ENCODE measurements at regions not wholly inside any gene's neighbourhood (a gene's known extent, or its start where the extent isn't known, plus 50 kb on each side); places are given as distances from the start of the nearest gene placed in this dataset.
"Not testable (repeated sequence)": the region's sequence is repeated elsewhere in the genome, so short reads cannot be mapped to it uniquely, and the experiment has no call there.

GRCh38 chr12:25702553-25702952 is 149.5 kb upstream of the LMNTD1 start:
- BruUV-seq (replicated peaks) = no TSS peak
- no peak overlapping the region for H3K4me3 ChIP-seq (ENCODE audit: low read depth, low read length, poor library complexity, severe bottlenecking)
- TF ChIP-seq CTCF (conservative IDR thresholded peaks at IDR 0.05; ENCODE audit: low read length) (no peak), EZH2phosphoT487 (IDR thresholded peaks at IDR 0.05; ENCODE audit: borderline replicate concordance, low read depth, low read length) (no peak)
- no peaks in the 10 kb centered on the region for H3K79me2 ChIP-seq (ENCODE audit: insufficient read depth, low read depth, low read length)
- no peak overlapping the region for H2AFZ ChIP-seq (ENCODE audit: low read length)
- H3K4me2 ChIP-seq (ENCODE audit: low read length) = no peak overlapping the region
- H3K9me3 ChIP-seq (ENCODE audit: low read length) = no peaks in the 10 kb centered on the region
- ChIA-PET POLR2A (no interaction called here), CTCF (ENCODE audit: unreplicated experiment) (no interaction called here)
- no peaks in the 10 kb centered on the region for H3K9me2 ChIP-seq (ENCODE audit: insufficient read depth, low read length)
- no peaks in the 10 kb centered on the region for H3K36me3 ChIP-seq (ENCODE audit: insufficient read depth, low read length)
- H3K27ac ChIP-seq (ENCODE audit: low read depth, low read length, poor library complexity, severe bottlenecking) = no peak overlapping the region
- no peak for DNase-seq (ENCODE audit: low spot score)
- no peaks in the 10 kb centered on the region for H4K20me1 ChIP-seq (ENCODE audit: insufficient read depth, low read length)
- no peaks in the 10 kb centered on the region for H3K4me1 ChIP-seq (ENCODE audit: insufficient read depth, low read length, poor library complexity, severe bottlenecking)
- intact Hi-C loops (cut with micrococcal nuclease; ENCODE audit: unreplicated experiment) = no loop called here

- TF ChIP-seq EZH2phosphoT487 (IDR thresholded peaks at IDR 0.05; ENCODE audit: borderline replicate concordance, low read depth, low read length) (no peak), CTCF (conservative IDR thresholded peaks at IDR 0.05; ENCODE audit: low read length) (no peak)
- no peaks in the 10 kb centered on the region for H3K9me2 ChIP-seq (ENCODE audit: insufficient read depth, low read length)
- no peak overlapping the region for H2AFZ ChIP-seq (ENCODE audit: low read length)
- H3K36me3 ChIP-seq (ENCODE audit: insufficient read depth, low read length) = no peaks in the 10 kb centered on the region
- no TSS peak for BruUV-seq (replicated peaks)
- H3K4me1 ChIP-seq (ENCODE audit: insufficient read depth, low read length, poor library complexity, severe bottlenecking) = no peaks in the 10 kb centered on the region
- CTCF ChIA-PET (ENCODE audit: unreplicated experiment) = no interaction called here
- H3K27ac ChIP-seq (ENCODE audit: low read depth, low read length, poor library complexity, severe bottlenecking) = no peak overlapping the region
- intact Hi-C loops (cut with micrococcal nuclease; ENCODE audit: unreplicated experiment) = no loop called here
- H4K20me1 ChIP-seq (ENCODE audit: insufficient read depth, low read length) = no peaks in the 10 kb centered on the region
- H3K9me3 ChIP-seq (ENCODE audit: low read length) = no peaks in the 10 kb centered on the region
- H3K79me2 ChIP-seq (ENCODE audit: insufficient read depth, low read depth, low read length) = no peaks in the 10 kb centered on the region
- no peak for DNase-seq (ENCODE audit: low spot score)
- POLR2A ChIA-PET = no interaction called here
- H3K4me3 ChIP-seq (ENCODE audit: low read depth, low read length, poor library complexity, severe bottlenecking) = no peak overlapping the region
- H3K4me2 ChIP-seq (ENCODE audit: low read length) = no peak overlapping the region
Observed at GRCh38 chr12:25705261-25705660, 152.2 kb upstream of the LMNTD1 start.

- H3K4me1 ChIP-seq (ENCODE audit: insufficient read depth, low read length, poor library complexity, severe bottlenecking); H4K20me1 ChIP-seq (ENCODE audit: insufficient read depth, low read length); H3K4me3 ChIP-seq (ENCODE audit: low read depth, low read length, poor library complexity, severe bottlenecking); H3K36me3 ChIP-seq (ENCODE audit: insufficient read depth, low read length); H2AFZ ChIP-seq (ENCODE audit: low read length); BruUV-seq (replicated peaks); DNase-seq (ENCODE audit: low spot score); intact Hi-C loops (cut with micrococcal nuclease; ENCODE audit: unreplicated experiment); H3K9me3 ChIP-seq (ENCODE audit: low read length); H3K9me2 ChIP-seq (ENCODE audit: insufficient read depth, low read length); H3K27ac ChIP-seq (ENCODE audit: low read depth, low read length, poor library complexity, severe bottlenecking); H3K4me2 ChIP-seq (ENCODE audit: low read length); H3K79me2 ChIP-seq (ENCODE audit: insufficient read depth, low read depth, low read length): not testable (repeated sequence)
- ChIA-PET POLR2A (interaction anchor here (0.5 kb wide), 1 partner anchor 76 kb away, joined by 3 read pairs; no protein-coding TSS in a partner anchor), CTCF (ENCODE audit: unreplicated experiment) (interaction anchor here (0.6 kb wide), 1 partner anchor 58 kb away, joined by 5 read pairs; no protein-coding TSS in a partner anchor)
Observed at GRCh38 chr12:25706646-25707045, 153.6 kb upstream of the LMNTD1 start.
